Liver (tissue), 8 donors: ENCODE measurements at regions not wholly inside any gene's neighbourhood (a gene's known extent, or its start where the extent isn't known, plus 50 kb on each side); places are given as distances from the start of the nearest gene placed in this dataset.

ENCODE experiments used
- DNase-seq: peaks from one replicate; pipeline ENCODE4 v3.0.0-alpha.2; 2017; ENCODE audit warnings: low spot score
- H3K27ac ChIP-seq, 2 donors: one replicate each; pipeline ENCODE4 v1.7.0; 2013; ENCODE audit warnings: inconsistent platforms in 2 of 2, low read length in 2 of 2, control low read depth in 1 of 2, low read depth in 1 of 2, mild to moderate bottlenecking in 1 of 2
- H3K27me3 ChIP-seq, 4 donors: one replicate each; pipeline versions ENCODE4 v1.6.1 to v1.7.0; 2013; ENCODE audit warnings: low read length in 3 of 4, inconsistent platforms in 1 of 4, mild to moderate bottlenecking in 1 of 4, moderate library complexity in 1 of 4; ENCODE audit not compliant: control insufficient read depth in 4 of 4, insufficient read depth in 4 of 4
- H3K36me3 ChIP-seq, 4 donors: one replicate each; pipeline versions ENCODE4 v1.6.1 to v1.7.0; 2013; ENCODE audit warnings: low read length in 3 of 4, mild to moderate bottlenecking in 3 of 4, low read depth in 1 of 4, moderate library complexity in 1 of 4; ENCODE audit not compliant: control insufficient read depth in 4 of 4, insufficient read depth in 3 of 4
- H3K4me1 ChIP-seq, 4 donors: one replicate each; pipeline versions ENCODE4 v1.6.1 to v1.7.0; 2013; ENCODE audit warnings: low read length in 3 of 4, mild to moderate bottlenecking in 3 of 4, moderate library complexity in 1 of 4; ENCODE audit not compliant: control insufficient read depth in 4 of 4, insufficient read depth in 4 of 4
- H3K4me3 ChIP-seq, 3 donors: one replicate each; pipeline versions ENCODE4 v1.6.1 to v1.7.0; 2013; ENCODE audit warnings: low read length in 3 of 3, control low read depth in 1 of 3, low read depth in 1 of 3, mild to moderate bottlenecking in 1 of 3
- H3K9ac ChIP-seq, 2 donors: one replicate each; pipeline ENCODE4 v1.7.0; 2013; ENCODE audit warnings: low read length in 2 of 2, mild to moderate bottlenecking in 2 of 2, moderate library complexity in 2 of 2, control low read depth in 1 of 2, low read depth in 1 of 2
- H3K9me3 ChIP-seq, 4 donors: one replicate each; pipeline versions ENCODE4 v1.6.1 to v1.7.0; 2013; ENCODE audit warnings: low read length in 3 of 4; ENCODE audit not compliant: control insufficient read depth in 4 of 4
- ATF3 ChIP-seq: IDR thresholded peaks from 2 replicates; pipeline ENCODE4 v1.6.1; 2016; ENCODE audit warnings: antibody characterized with exemption
- CTCF ChIP-seq: fragments of 150-350 bp; IDR thresholded peaks from 2 replicates; pipeline ENCODE4 v1.5.1; 2017; ENCODE audit warnings: improper control_type of control experiment, low read depth, low read length; ENCODE audit not compliant: missing input control
- EGR1 ChIP-seq, 2 donors: IDR thresholded peaks; 2 replicates each; pipeline ENCODE4 v1.6.1; 2016 to 2018; ENCODE audit warnings: antibody characterized with exemption in 2 of 2, low read depth in 2 of 2
- FOXA1 ChIP-seq: IDR thresholded peaks from 2 replicates; pipeline ENCODE4 v1.6.1; 2016; ENCODE audit warnings: antibody characterized with exemption
- FOXA2 ChIP-seq: IDR thresholded peaks from 2 replicates; pipeline ENCODE4 v1.6.1; 2016; ENCODE audit warnings: antibody characterized with exemption
- GABPA ChIP-seq, 2 donors: IDR thresholded peaks in 1 of 2; conservative IDR thresholded peaks in 1 of 2; 2 replicates each; pipeline ENCODE4 v1.6.1; 2016; ENCODE audit warnings: antibody characterized with exemption in 2 of 2, mild to moderate bottlenecking in 1 of 2, moderate library complexity in 1 of 2
- HNF4A ChIP-seq, 2 donors: conservative IDR thresholded peaks; 2 replicates each; pipeline ENCODE4 v1.6.1; 2016; ENCODE audit warnings: antibody characterized with exemption in 2 of 2, mild to moderate bottlenecking in 2 of 2
- HNF4G ChIP-seq: IDR thresholded peaks from 2 replicates; pipeline ENCODE4 v1.6.1; 2016; ENCODE audit warnings: antibody characterized with exemption
- JUND ChIP-seq, 2 donors: IDR thresholded peaks; 2 replicates each; pipeline ENCODE4 v1.6.1; 2016; ENCODE audit warnings: antibody characterized with exemption in 2 of 2
- MAX ChIP-seq: IDR thresholded peaks from 2 replicates; pipeline ENCODE4 v1.6.1; 2016; ENCODE audit warnings: antibody characterized with exemption
- NR2F2 ChIP-seq: IDR thresholded peaks from 2 replicates; pipeline ENCODE4 v1.6.1; 2016; ENCODE audit warnings: antibody characterized with exemption
- RXRA ChIP-seq, 2 donors: IDR thresholded peaks; 2 replicates each; pipeline ENCODE4 v1.6.1; 2017 to 2018; ENCODE audit warnings: antibody characterized with exemption in 2 of 2, mild to moderate bottlenecking in 1 of 2
- SP1 ChIP-seq: IDR thresholded peaks from 2 replicates; pipeline ENCODE4 v1.6.1; 2018; ENCODE audit warnings: antibody characterized with exemption, mild to moderate bottlenecking
- YY1 ChIP-seq: IDR thresholded peaks from 2 replicates; pipeline ENCODE4 v1.6.1; 2016; ENCODE audit warnings: antibody characterized with exemption, mild to moderate bottlenecking
- WGBS: extraction: QIAGEN DNeasy Blood & Tissue Kit; methylation state at CpG from one replicate; pipeline ENCODE4 v1.1.7; 2013; 5-methylcytosine and 5-hydroxymethylcytosine counted together
- TF ChIP-seq, protein P1 (sequence below): IDR thresholded peaks from 2 replicates; pipeline ENCODE4 v1.6.1; 2016; ENCODE audit warnings: antibody characterized with exemption
- TF ChIP-seq, protein P2 (sequence below): IDR thresholded peaks from 2 replicates; pipeline ENCODE4 v1.6.1; 2016; ENCODE audit warnings: antibody characterized with exemption, mild to moderate bottlenecking
- donor health status: healthy.
- donor health status: healthy.
- donor health status: healthy.
- donor health status: healthy.
- donor health status: healthy.

GRCh38 chr16:51813609-51814008 is 662.5 kb upstream of the SALL1 start (continued):
- TF ChIP-seq ATF3, result no peak

DNA sequence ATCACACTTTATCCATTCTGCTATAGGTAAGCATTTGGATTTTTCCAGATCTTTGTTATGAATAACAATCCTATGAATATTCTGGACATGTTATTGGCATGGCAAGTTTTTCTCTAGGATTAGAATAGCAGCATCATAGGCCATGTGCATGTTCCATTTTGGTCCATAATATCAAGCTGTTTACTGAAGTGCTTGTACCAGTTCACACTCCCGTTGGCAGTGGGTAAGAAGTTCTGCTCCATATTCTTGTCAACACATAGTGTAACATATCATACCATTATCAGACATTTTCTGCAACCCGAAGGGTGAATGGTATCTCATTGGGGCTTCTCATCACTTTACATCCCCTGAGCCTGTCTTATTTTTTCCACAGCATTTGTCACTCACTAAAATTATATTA is 661.9 kb upstream of the SALL1 start:
- Histone ChIP-seq H3K4me1 (no peaks in the 10 kb centered on the region), H3K36me3 (no peaks in the 10 kb centered on the region), H3K27me3 (no peaks in the 10 kb centered on the region), H3K9ac (no peak overlapping the region), H3K9me3 (peaks cover 0 to 2% (median 0%) of the 10 kb centered on the region in 4 donors), H3K4me3 (no peak overlapping the region), H3K27ac (no peak overlapping the region)
- 83% methylated on average over 2 of the region's 2 CpGs for WGBS
- DNase-seq, result no peak
- TF ChIP-seq FOXA1, result no peak
- TF ChIP-seq, protein P1, sequence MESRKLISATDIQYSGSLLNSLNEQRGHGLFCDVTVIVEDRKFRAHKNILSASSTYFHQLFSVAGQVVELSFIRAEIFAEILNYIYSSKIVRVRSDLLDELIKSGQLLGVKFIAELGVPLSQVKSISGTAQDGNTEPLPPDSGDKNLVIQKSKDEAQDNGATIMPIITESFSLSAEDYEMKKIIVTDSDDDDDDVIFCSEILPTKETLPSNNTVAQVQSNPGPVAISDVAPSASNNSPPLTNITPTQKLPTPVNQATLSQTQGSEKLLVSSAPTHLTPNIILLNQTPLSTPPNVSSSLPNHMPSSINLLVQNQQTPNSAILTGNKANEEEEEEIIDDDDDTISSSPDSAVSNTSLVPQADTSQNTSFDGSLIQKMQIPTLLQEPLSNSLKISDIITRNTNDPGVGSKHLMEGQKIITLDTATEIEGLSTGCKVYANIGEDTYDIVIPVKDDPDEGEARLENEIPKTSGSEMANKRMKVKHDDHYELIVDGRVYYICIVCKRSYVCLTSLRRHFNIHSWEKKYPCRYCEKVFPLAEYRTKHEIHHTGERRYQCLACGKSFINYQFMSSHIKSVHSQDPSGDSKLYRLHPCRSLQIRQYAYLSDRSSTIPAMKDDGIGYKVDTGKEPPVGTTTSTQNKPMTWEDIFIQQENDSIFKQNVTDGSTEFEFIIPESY, result no peak
- TF ChIP-seq EGR1 (IDR thresholded peaks at IDR 0.05; ENCODE audit: low read depth in 2 of 2), result no peak
- no peak for TF ChIP-seq YY1

DNA sequence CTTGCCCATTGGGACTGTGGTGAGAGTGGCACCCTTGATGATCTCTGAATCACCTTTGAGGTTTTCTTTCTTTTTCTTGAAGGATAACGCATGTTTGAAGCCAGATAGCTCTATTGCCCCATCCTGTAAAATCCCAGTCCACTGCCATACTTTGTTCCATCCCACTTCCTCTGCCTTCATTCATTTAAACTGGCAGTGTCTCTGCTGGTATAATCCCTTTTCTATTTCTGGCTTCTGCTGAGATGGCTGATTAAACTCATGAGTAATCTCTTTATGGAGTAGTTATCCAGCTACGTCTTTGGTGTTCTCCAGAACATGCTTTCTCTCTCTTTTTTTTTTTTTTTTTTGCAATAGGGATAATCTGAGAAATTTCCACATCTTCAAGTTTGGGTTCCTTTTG is 656.5 kb upstream of the SALL1 start:
- WGBS, result 77% methylated on average over 2 of the region's 2 CpGs
- no peaks in the 10 kb centered on the region for H3K4me1 ChIP-seq
- TF ChIP-seq SP1 (no peak), MAX (no peak), JUND (IDR thresholded peaks at IDR 0.05) (no peak), ATF3 (no peak), RXRA (IDR thresholded peaks at IDR 0.05) (no peak), GABPA (IDR thresholded peaks at IDR 0.05 in 1 of 2, conservative IDR thresholded peaks at IDR 0.05 in 1 of 2) (no peak), HNF4A (conservative IDR thresholded peaks at IDR 0.05) (no peak)
- TF ChIP-seq, protein P1, result no peak
- no peak overlapping the region for H3K9ac ChIP-seq
- DNase-seq, result no peak
- H3K4me3 ChIP-seq, result no peak overlapping the region
- no peak overlapping the region for H3K27ac ChIP-seq
- H3K9me3 ChIP-seq, result no peaks in the 10 kb centered on the region
- no peaks in the 10 kb centered on the region for H3K27me3 ChIP-seq
- no peaks in the 10 kb centered on the region for H3K36me3 ChIP-seq

DNA sequence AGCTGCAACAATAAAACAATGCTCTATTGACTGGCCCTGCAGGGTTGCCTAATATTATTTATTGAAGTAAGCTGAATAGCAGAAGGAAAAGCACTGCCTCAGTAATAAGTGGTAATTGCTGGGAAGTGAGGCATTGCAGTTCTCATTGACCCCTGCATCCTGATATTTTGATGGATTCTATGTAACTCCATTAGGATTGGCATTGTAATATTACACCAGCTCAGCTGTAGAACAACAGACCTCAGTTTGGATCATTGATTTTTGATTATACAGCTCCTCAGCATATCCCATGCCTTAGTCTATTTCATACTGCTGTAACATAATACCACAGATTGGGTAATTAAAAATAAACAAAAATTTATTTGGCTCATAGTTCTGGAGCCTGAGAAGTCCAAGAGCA is 650.6 kb upstream of the SALL1 start:
- no peak overlapping the region for H3K4me3 ChIP-seq
- no peak for DNase-seq
- H3K27me3 ChIP-seq, result no peaks in the 10 kb centered on the region
- no peaks in the 10 kb centered on the region for H3K4me1 ChIP-seq
- no peak for TF ChIP-seq RXRA (IDR thresholded peaks at IDR 0.05)
- TF ChIP-seq CTCF, result no peak
- no peak for TF ChIP-seq FOXA2
- TF ChIP-seq NR2F2, result no peak
- TF ChIP-seq MAX, result no peak
- TF ChIP-seq, protein P2, sequence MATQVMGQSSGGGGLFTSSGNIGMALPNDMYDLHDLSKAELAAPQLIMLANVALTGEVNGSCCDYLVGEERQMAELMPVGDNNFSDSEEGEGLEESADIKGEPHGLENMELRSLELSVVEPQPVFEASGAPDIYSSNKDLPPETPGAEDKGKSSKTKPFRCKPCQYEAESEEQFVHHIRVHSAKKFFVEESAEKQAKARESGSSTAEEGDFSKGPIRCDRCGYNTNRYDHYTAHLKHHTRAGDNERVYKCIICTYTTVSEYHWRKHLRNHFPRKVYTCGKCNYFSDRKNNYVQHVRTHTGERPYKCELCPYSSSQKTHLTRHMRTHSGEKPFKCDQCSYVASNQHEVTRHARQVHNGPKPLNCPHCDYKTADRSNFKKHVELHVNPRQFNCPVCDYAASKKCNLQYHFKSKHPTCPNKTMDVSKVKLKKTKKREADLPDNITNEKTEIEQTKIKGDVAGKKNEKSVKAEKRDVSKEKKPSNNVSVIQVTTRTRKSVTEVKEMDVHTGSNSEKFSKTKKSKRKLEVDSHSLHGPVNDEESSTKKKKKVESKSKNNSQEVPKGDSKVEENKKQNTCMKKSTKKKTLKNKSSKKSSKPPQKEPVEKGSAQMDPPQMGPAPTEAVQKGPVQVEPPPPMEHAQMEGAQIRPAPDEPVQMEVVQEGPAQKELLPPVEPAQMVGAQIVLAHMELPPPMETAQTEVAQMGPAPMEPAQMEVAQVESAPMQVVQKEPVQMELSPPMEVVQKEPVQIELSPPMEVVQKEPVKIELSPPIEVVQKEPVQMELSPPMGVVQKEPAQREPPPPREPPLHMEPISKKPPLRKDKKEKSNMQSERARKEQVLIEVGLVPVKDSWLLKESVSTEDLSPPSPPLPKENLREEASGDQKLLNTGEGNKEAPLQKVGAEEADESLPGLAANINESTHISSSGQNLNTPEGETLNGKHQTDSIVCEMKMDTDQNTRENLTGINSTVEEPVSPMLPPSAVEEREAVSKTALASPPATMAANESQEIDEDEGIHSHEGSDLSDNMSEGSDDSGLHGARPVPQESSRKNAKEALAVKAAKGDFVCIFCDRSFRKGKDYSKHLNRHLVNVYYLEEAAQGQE, result no peak
- TF ChIP-seq HNF4G, result no peak
- no peak for TF ChIP-seq SP1
- TF ChIP-seq GABPA (IDR thresholded peaks at IDR 0.05 in 1 of 2, conservative IDR thresholded peaks at IDR 0.05 in 1 of 2), result no peak
- no peak for TF ChIP-seq FOXA1
- no peak overlapping the region for H3K9ac ChIP-seq
- H3K9me3 ChIP-seq, result no peaks in the 10 kb centered on the region
- no peak overlapping the region for H3K27ac ChIP-seq
- H3K36me3 ChIP-seq, result no peaks in the 10 kb centered on the region
